Breast epithelium (tissue), 3 donors: ENCODE measurements at regions not wholly inside any gene's neighbourhood (a gene's known extent, or its start where the extent isn't known, plus 50 kb on each side); places are given as distances from the start of the nearest gene placed in this dataset.

Source experiments
- CTCF ChIP-seq, 3 donors: fragments of 450-650 bp; IDR thresholded peaks; one replicate each; pipeline ENCODE4 v1.5.1; 2016 to 2017; ENCODE audit warnings: antibody characterized with exemption in 3 of 3, mild to moderate bottlenecking in 3 of 3, moderate library complexity in 3 of 3
- POLR2A ChIP-seq: fragments of 450-650 bp; IDR thresholded peaks from one replicate; pipeline ENCODE4 v1.6.1; 2016; ENCODE audit warnings: antibody characterized with exemption, mild to moderate bottlenecking, moderate library complexity
- POLR2AphosphoS5 ChIP-seq, 3 donors: sonication (generic); formaldehyde crosslinking; IDR thresholded peaks; one replicate each; pipeline ENCODE4 v1.6.1; 2017; ENCODE audit warnings: antibody characterized with exemption in 3 of 3

GRCh38 chr2:53438100-53438499 lies 329.5 kb upstream of the CHAC2 start:
- TF ChIP-seq CTCF (IDR thresholded peaks at IDR 0.05) (no peak), POLR2A (no peak), POLR2AphosphoS5 (IDR thresholded peaks at IDR 0.05) (no peak)
